GM18519 (cell line): ENCODE measurements at regions not wholly inside any gene's neighbourhood (a gene's known extent, or its start where the extent isn't known, plus 50 kb on each side); places are given as distances from the start of the nearest gene placed in this dataset.
"Not testable (repeated sequence)": the region's sequence is repeated elsewhere in the genome, so short reads cannot be mapped to it uniquely, and the experiment has no call there.

Source experiments
- ATAC-seq: cut with Tn5 transposase; IDR thresholded peaks from one replicate; pipeline ENCODE4 v1.9.1; 2021; ENCODE audit warnings: mild to moderate bottlenecking, moderate library complexity; ENCODE audit not compliant: unreplicated experiment, low FRiP score

DNA sequence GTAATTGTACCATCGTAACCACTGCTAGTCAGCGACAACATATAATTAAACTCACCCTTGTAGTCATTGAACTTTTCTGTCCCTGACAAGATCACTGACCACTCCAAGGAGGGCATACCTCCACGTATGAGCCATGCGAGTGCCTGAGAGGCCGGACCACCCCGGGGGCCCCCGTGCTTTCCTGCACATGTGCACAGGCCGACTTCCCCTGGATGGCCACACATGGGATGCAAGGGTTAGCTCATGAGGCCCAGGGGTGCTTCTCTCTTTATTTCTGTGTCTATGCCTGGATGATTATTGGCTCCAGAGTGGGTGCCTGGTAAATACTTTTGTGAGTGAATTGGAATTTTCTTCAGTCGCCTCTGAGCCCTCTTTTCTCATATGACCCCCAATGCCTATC is 82.8 kb upstream of the ZNF536 start:
- ATAC-seq, result no peak

DNA sequence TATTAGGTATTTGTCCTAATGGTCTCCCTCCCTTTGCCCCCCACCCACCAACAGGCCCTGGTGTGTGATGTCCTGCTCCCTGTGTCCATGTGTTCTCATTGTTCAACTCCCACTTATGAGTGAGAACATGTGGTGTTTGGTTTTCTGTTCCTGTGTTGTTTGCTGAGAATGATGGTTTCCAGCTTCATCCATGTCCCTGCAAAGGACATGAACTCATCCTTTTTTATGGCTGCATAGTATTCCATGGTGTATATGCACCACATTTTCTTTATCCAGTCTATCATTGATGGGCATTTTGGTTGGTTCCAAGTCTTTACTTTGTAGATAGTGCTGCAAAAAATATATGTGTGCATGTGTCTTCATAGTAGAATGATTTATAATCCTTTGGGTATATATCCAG is 81.4 kb upstream of the ZNF536 start:
- not testable (repeated sequence) for ATAC-seq

DNA sequence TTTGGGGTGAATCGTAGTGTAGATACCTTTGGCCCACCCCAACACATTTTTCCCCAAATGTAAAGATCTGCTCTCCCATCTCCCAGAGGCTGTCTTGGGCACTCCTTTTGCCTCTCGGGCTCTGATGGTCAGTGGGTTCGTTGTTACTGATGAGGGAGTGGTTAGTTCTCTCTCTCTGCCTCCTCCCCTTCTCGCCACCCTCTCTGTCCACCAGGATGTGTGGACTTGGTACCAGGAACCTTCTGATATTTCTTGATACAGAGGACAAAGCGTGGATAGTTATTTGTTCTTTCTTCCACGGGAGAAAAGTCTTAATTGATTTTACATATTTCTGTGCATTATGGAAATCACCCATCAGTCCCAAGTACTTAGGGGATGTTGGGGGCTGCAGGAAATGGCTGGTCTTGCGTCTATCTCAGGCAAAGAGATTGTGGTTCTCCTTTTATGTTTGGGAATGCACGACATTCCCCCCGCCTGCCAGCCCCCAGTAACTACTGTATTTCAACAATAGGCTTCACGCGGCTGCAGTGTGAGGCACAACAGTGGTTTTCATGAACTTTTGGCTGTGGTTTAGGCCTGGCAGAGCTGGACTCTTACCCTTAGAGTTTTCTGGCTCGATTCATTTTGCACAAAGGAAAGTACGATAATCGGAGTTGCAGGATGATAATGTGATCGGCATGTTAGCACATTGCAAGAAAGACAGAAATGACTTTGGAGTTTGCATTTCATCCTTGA is 79.0 kb upstream of the ZNF536 start:
- no peak for ATAC-seq

DNA sequence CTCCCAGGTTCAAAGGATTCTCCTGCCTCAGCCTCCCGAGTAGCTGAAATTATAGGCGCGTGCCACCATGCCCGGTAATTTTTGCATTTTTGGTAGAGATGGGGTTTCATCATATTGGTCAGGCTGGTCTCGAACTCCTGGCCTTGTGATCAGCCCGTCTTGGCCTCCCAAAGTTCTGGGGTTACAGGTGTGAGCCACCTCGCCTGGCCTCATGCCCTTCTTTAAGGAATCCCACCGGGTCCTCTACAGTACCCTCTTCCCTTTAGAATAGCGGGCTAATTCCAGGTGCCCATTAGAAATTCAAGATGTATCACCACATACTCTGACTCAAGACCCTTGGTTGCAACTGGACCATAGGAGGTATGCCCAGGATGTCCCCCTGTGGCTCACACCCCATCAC is 74.2 kb upstream of the ZNF536 start:
- no peak for ATAC-seq

DNA sequence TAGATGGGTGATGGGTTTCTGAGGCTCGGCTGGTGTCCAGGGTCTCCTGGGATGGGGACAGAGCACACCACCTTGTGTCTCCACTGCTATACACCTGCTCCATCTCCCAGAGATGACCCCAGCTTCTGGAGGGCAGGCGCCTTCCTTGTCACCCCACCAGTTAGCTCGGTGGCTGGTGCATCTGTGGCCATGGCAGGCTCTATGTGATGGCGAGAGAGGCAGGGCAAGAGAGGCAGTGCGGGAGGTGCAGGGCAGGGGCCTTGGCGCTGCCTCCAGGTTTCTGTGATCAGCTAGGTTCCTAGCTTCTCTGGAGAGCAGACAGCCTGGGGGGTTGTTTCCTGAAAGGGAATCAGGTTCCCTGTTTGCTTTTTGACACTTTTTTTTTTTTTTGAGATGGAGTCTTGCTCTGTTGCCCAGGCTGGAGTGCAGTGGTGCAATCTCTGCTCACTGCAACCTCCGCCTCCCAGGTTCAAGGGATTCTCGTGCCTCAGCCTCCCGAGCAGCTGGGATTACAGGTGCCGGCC is 69.0 kb upstream of the ZNF536 start:
- ATAC-seq, result no peak

DNA sequence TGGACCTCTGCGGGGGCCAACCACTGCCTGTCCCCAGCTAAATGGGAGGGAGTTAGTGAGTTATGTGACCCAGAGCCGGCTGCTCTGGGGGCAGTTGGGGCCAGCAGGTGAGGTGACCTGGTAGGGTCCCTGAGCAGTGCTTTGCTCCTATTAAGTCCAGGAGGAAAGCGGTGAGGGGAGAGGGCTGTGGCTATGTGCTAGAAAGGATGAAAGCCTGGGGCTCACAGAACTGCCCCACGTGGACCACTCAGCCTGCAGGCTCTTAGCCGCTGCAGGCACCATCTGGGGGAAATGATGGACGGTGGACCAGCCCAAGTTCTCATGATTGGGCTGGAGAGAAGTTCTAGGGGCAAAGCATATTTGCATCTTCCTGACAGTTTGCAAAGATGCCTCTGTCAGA is 67.6 kb upstream of the ZNF536 start:
- no peak for ATAC-seq

DNA sequence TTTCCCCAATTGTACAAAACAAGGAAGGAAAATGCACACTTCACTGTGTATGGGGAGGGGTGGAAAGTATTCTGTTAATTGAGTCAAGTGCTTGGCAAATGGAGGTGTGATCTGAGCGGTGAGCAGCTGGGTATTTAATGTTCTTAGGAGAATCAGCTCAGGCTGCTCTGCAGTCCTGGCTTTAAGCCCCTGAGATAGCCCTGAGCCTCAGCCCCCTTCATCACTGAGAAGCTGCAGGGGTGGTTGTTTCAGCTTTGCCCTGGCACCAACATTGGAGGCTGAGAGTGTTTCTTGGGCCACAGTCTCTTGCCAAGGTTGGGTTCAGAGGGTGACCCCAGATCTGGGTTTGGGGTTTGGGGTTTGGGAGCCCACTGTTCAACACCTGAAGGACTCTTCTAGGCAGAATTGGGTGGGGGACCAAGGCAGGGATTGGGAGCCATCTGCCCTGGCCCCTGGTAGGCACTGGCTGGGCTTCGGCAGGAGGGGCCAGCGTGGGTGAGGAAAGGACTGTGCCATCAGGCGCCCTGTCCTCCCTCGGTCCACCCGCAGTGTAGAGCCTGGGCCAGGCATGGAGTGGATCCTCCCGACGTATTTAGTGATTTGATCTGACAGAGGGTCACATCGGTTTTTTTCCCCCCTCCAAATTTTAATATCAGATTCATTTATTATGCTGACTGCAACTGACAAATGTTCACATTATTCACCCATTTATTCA is 66.7 kb upstream of the ZNF536 start:
- ATAC-seq, result no peak

DNA sequence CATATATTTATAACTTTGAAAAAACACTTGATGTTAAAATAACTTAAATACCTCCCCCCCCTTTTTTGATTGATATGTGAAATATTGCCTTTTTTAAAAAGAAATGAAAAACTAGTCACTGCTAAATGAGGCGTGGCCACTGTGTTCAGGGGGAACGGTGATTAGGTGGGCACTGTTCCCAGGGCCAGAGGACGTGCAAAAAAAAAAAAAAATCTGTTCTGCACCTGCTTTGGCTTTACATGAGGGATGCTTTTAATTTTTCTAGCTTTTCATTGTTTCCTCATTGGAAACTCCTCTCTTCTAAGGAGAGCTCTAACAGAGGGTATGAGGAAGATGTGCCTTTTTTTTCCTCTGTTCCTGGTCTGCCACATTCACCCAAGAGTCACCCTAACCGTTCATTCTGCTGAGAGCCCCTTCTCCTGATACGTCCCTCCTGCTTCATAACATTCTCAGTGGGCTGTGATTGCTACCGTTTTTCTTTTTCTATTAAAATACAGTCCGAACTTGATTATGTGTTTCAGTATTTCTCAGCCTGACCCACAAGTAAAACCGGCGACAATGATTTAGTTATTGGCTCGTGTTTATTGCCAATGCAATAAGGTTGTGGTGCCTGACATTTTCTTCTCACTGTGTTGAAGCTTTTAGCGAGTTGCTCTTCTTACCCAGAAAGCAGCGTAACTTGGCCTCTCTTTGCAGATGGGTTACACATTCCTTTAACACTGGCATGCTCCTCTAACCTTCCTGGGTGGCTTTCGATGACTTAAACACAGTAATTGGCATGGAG is 64.8 kb upstream of the ZNF536 start:
- ATAC-seq, result no peak

DNA sequence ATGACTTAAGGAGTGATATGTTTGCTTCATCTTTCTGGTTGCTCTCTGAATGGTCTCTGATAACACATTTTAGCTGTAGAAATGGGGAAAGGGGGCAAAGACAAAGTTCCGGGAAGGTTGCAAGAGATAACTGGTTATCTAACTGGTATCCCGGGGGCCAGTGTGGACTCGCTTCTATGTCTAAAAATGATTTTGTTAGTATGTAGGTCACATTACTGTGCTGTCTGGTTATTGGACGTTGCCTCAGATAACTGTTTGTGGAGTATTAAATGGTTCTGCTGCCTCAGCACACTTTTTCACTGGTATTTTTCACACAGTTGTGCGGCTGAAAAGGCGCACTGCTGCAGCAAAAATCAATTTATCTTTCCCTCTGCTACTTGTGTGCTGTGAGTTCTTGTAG is 63.0 kb upstream of the ZNF536 start:
- ATAC-seq, result no peak

DNA sequence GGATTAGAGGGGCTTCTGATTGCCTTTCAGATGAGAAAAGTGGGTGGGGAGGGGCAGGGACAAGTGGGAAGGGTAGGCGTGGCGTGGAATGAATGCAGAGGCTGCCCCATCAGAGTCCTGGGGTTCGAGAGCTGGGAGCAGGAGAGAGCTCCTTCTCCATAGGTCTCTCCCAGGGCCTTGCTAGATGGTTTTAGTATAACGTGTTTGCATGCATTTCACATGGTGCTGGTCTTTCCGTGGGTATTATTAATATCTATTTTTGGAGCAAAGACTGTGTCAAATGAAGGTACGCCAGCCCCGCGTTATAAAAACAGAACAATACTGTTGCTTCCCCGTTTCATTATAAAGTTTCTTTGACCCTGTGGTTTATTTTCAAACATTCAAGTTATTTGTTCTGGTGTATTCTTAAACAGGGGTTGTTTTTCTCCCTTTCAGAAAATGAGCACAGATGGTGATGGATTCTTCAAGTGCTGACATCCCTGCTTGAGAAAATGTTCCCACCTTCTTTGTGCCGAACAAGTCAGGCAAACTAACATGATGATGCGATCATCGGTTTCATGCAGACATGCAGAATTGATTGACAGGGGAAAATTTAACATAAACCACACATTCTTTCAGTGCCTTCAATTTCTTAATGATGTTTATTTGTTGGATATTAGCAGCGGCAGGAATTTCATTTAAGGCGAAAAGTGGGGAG is 62.1 kb upstream of the ZNF536 start:
- ATAC-seq, result no peak

DNA sequence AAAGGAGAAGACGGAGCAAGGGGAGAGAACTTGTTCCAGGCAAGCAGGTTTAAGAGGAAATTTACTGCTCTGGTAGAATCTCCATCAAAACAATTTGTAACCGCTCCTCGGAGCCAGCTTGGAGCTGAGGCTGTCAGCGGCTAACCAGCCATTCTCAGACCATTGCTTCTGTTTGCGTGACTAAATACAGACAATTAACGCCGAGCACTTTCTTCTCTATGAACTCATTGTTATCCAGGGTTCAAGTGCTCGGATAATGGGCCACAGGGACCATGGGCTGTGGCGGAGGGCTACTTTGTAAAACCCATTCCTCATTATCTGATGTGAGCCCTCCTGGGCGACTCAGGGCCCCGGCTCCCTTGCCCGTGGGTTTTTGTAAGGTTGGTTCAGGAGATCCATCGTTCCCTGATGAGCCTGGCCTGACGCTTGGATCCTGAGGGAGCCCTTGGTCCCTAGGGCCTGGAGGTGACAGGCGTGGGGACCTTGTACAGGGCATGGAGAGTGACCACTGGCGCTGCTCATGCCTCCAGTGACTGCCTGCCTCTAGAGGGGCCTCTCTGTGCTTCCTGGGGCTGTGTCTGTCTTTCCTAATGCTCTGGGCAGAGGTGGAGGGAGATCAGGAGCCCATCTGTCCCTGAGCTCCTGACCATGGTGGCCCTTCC is 61.5 kb upstream of the ZNF536 start:
- no peak for ATAC-seq

DNA sequence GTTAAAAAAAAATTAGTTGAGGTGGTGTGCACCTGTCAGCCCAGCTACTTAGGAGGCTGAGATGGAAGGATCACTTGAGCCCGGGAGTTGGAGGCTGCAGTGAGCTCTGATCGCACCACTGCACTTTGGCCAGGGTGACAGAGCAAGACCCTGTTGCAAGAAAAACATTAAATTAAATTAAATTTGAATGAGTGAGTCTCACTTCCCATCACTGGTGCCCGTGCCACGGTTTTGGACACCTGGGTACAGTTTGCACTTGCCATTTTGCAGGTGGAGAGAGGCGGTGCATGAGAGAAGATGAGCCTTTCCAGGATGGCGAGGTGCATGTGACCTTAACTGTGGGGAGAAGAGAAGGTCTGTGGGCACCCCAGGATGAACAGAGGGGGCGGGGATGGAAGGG is 60.3 kb upstream of the ZNF536 start:
- no peak for ATAC-seq

DNA sequence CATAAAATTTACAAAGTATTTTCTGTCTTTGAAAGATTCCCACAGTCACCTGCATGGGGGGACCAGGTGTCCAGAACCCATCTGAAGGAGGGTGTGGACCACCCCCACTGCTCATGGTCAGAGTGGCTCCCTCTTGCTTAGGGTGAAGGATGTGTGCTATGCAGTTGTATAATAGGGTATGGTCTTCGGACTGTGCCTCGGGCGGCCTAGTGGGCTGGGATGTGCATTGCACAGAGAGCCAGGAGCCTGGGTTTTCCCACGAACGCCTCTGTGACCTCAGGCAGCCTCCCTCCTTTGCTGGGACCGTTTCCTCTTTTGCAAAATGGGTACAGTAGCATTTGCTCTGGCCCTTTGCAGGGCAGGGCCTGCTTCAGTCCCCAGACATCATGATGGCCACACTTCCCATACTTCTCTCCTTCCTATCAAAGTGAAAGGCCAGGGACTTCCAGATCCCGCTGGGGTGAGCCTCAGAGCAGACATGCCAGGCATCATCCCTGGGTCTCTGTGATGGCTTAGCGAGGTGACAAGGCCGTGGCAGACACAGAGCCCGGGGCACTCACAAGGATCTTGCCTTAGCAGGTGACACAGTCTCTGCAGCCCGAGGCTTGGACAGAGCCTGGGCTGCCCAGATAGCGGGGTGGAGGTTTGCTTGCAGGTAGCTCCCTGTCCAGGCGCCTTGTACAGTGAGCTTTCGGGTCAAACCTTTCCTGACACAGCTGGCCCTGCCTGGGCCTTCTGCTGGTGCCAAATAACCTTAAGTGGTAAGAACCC is 59.4 kb upstream of the ZNF536 start:
- no peak for ATAC-seq

DNA sequence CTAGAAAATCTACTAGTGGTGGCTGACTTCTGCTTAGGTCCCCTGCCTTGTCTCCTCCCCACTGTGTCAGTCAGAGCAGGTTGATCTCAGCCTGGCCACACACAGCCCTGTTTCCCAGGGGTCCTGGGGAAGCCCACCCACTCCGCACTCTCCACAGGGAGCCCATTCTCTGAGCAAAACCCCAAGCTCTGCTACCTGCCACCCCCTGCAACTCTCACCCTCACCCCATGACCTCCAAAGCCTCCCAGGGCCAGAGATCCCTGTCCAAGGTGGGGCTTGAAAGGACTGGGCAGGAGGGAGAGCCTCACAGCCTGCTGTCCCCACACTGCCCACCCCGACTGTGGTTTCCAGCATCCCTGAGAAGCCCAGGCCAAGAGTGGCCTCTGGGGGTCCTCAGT is 58.8 kb upstream of the ZNF536 start:
- no peak for ATAC-seq

DNA sequence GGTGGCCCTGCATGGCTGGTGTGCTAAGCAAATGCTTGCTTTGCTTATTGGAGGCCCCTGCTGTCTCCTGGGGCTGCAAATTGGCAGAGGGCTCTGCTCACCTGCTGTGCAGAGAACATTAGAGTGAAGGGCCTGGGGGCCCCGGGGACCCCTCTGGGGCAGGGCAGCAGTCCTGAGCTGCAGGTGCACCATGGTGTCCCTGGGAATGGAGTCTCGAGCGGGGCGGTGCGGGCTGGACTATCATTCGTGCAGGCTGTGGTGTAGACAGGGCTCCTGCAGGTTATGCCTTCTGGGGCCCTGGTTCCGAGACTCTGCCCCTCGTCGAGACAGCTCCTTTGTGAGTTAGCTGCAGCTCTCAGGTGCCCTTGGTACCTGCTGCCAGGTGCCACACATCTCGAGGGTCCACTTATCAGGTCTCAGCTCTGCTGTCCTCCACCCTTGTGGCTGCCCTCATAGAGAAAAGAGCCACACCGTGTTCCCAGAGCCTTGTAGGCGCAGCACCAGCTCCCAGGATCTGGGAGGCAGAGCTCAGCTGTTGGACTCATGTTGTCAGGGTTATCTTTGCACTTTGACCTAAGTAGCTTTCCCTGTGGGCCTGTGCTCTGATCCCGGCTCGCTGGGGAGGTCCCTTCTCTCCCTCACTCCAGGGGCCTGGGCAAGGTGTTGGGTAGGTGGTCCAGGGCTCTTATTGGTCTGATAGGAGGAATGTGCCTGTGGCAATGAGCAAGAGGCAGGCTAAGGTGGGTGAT is 58.0 kb upstream of the ZNF536 start:
- ATAC-seq, result no peak

DNA sequence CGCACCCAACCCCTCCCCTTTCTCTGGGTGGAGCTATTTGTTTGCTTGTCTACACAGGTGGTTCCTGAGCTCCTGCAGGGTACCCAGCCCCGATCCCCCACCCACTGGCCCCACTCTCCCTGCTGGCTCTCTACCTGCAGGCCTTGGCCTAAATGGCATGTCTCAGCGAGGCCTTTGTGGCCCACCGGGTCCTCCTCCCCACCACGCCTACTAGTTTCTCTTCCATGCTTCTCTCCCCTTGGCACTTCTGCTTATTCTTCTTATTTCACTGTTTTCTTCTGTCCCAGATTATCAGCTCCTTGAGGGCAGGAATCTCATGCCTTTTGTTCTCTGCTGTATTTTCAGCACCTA is 57.4 kb upstream of the ZNF536 start:
- no peak for ATAC-seq

DNA sequence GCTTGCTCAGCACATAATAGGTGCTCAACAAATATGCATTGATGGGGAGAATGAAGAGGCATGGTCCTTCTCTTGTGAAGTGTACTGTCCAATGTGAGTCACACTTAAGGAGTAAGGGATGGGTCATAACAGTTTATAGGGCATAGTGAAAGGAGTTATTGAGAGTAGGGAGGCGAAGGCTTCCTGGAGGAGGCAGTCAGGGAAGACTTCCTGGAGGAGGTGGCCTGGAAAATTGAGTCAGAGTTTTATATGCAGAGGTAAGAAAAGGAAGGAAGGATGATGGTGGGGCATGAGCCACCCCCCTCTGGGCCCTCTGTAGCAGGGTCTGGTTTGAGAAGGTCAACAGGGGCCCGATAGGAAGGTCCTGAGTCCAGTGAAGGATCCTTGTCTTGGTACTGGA is 57.0 kb upstream of the ZNF536 start:
- ATAC-seq, result no peak

DNA sequence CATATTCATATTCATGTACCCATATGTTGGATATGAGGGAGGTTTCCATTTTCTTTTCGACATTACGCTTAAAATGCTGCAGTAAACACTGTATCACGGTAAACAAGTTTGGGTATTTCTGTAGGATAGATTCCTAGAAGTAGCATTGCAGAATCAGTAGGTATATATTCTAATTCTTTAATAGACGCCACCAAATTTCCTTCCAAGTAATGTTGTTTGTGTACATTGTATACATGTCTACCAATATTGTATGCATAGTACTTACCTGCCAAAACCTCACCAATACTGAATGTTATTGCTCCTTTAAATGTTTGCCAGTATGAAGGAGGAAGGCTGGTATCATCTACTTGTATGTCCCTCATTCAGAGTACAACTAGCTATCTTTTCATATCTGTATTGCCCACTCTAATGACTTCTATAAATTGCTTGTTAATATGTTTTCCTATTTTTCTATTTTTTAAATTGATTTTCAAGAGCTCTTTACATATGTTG is 56.1 kb upstream of the ZNF536 start:
- no peak for ATAC-seq
